ENCODE measurements at regions not wholly inside any gene's neighbourhood (a gene's known extent, or its start where the extent isn't known, plus 50 kb on each side); places are given as distances from the start of the nearest gene placed in this dataset.

- FAIRE-seq, result no peak
- peak; percentile 26 for DNase-seq (ENCODE audit: insufficient read length, low spot score)
Measured at GRCh38 chr13:26872525-26873385, 112.2 kb upstream of the GPR12 start.

DNA sequence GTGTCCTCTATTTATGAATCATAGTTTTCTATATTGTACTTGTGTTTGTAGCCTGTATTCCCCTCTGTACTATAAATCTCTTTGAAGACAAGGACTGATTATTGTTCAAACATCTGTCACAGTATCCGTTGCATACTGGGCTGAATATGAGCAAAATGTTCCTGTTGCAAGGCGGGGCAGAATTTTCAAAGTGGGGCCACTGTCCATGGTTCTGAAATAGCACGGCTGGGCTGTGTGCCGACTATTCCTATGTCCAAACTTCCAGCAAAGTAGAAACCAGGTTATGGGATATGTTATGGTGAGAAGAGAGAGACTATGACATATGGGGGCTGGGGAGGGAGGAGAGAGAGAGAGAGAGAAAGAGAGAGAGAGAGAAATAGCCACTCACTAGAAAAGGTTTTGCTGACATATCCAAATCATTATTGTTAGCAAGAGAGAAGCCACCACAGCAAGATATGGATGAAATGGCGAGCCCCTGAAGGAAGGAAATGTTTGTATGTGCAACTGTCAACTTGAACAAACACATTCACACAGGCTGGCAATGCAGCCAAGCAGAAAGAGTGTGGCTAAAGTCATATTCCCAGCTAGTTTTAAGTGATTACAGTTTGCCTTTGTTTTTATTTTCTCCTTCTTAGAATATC, 107.0 kb upstream of the GPR12 start:
- FAIRE-seq, result no peak
- no peak for DNase-seq (ENCODE audit: insufficient read length, low spot score)
- TF ChIP-seq, protein P1, sequence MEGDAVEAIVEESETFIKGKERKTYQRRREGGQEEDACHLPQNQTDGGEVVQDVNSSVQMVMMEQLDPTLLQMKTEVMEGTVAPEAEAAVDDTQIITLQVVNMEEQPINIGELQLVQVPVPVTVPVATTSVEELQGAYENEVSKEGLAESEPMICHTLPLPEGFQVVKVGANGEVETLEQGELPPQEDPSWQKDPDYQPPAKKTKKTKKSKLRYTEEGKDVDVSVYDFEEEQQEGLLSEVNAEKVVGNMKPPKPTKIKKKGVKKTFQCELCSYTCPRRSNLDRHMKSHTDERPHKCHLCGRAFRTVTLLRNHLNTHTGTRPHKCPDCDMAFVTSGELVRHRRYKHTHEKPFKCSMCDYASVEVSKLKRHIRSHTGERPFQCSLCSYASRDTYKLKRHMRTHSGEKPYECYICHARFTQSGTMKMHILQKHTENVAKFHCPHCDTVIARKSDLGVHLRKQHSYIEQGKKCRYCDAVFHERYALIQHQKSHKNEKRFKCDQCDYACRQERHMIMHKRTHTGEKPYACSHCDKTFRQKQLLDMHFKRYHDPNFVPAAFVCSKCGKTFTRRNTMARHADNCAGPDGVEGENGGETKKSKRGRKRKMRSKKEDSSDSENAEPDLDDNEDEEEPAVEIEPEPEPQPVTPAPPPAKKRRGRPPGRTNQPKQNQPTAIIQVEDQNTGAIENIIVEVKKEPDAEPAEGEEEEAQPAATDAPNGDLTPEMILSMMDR (IDR thresholded peaks at IDR 0.05; ENCODE audit: insufficient read depth, missing control alignments), result no peak

More at GRCh38 chr13:26872525-26873385, 112.2 kb upstream of the GPR12 start:
- TF ChIP-seq, protein P1 (IDR thresholded peaks at IDR 0.05; ENCODE audit: insufficient read depth, missing control alignments), result peak; percentile 90

DNA sequence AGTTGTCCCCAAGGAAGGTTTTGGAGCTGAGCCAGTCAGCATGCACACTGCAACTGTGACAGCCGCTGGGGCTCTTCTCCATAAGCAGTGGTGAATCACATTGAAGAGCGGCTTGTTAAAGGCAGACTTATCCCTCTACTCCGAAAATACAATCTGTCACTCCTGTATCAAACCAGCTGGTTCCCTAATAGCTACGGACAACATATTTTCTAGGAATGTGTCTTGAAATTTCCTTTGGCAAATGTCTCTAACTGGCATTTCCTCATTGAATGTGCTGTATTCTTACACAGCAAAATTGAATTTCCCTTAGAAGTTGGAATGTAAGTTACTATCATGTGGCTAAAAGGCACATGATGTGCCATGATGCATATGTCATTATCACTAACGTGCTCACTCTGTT, 104.0 kb upstream of the GPR12 start:
- no peak for DNase-seq (ENCODE audit: insufficient read length, low spot score)
- TF ChIP-seq, protein P1 (IDR thresholded peaks at IDR 0.05; ENCODE audit: insufficient read depth, missing control alignments), result no peak
- FAIRE-seq, result no peak

GRCh38 chr13:26861941-26862340, 101.4 kb upstream of the GPR12 start:
- DNase-seq (ENCODE audit: insufficient read length, low spot score) (no peak), FAIRE-seq (no peak)
- TF ChIP-seq, protein P1 (IDR thresholded peaks at IDR 0.05; ENCODE audit: insufficient read depth, missing control alignments), result no peak

- TF ChIP-seq, protein P1 (IDR thresholded peaks at IDR 0.05; ENCODE audit: insufficient read depth, missing control alignments), result no peak
- FAIRE-seq (no peak), DNase-seq (ENCODE audit: insufficient read length, low spot score) (no peak)
Measured at GRCh38 chr13:26855921-26856320, 95.3 kb upstream of the GPR12 start.

DNA sequence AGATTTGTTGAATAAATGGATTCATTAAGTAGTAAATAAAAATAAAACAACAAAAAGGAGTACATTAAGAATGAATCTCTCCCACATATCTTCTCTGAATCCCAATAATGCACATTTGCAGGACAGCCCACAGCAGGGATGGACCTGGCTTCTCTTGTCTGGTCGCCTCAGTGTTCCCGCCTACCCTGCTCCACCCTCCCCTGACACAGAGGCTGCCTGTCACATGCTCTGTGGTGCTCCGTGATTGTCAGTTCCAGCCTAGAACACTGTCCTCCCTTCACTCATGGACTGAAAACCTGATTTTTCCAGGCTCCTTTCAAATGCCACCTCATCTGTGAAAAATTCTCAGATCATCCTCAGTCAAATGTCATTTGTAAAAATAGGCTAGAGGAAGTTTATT, 94.5 kb upstream of the GPR12 start:
- TF ChIP-seq, protein P1 (IDR thresholded peaks at IDR 0.05; ENCODE audit: insufficient read depth, missing control alignments), result no peak
- FAIRE-seq (no peak), DNase-seq (ENCODE audit: insufficient read length, low spot score) (no peak)

- TF ChIP-seq, protein P1 (IDR thresholded peaks at IDR 0.05; ENCODE audit: insufficient read depth, missing control alignments), result no peak
- FAIRE-seq (no peak), DNase-seq (ENCODE audit: insufficient read length, low spot score) (no peak)
Measured at GRCh38 chr13:26853323-26853722, 92.7 kb upstream of the GPR12 start.

All from D721Med (cell line).